A673 (cell line): ENCODE measurements at regions not wholly inside any gene's neighbourhood (a gene's known extent, or its start where the extent isn't known, plus 50 kb on each side); places are given as distances from the start of the nearest gene placed in this dataset.

Experiments used
- BruUV-seq: library from RNA; stranded (reverse); fragments of 400-500 nt; replicated peaks from 2 replicates; lab custom pipeline; 2021; lab: Mats Ljungman, UMichigan
- CTCF ChIA-PET: fragments of 300-600 bp; sonication (Branson Sonifier 250); formaldehyde crosslinking; loops from one replicate; lab custom pipeline; 2022; ENCODE audit warnings: antibody characterized with exemption; lab: Charles Lee
- POLR2A ChIA-PET: fragments of 300-600 bp; sonication (Branson Sonifier 250); formaldehyde crosslinking; loops from one replicate; lab custom pipeline; 2022; ENCODE audit warnings: antibody characterized with exemption; ENCODE audit not compliant: low non-redundant PET; lab: Charles Lee
- DNase-seq: peaks from one replicate; pipeline ENCODE4 v3.0.0-alpha.2; 2015; ENCODE audit warnings: low spot score
- H3K27ac ChIP-seq: fragments of 200-600 bp; sonication (generic); 2 replicates; pipeline ENCODE4 v1.5.1; 2016; ENCODE audit warnings: mixed run types, low read depth, mild to moderate bottlenecking, mixed read lengths, antibody characterized with exemption, low read length; ENCODE audit not compliant: poor library complexity, severe bottlenecking
- H3K27me3 ChIP-seq: fragments of 200-600 bp; sonication (generic); replicated peaks from 2 replicates; pipeline ENCODE4 v1.6.1; 2017; ENCODE audit warnings: mixed run types, low read depth, mild to moderate bottlenecking, mixed read lengths, antibody characterized with exemption, low read length; ENCODE audit not compliant: insufficient read depth, poor library complexity
- H3K36me3 ChIP-seq: fragments of 200-600 bp; sonication (generic); 2 replicates; pipeline ENCODE4 v1.6.1; 2016; ENCODE audit warnings: mixed run types, mild to moderate bottlenecking, mixed read lengths, antibody characterized with exemption, low read length; ENCODE audit not compliant: insufficient read depth, poor library complexity, severe bottlenecking
- H3K4me1 ChIP-seq: fragments of 200-600 bp; sonication (generic); 2 replicates; pipeline ENCODE4 v1.6.1; 2017; ENCODE audit warnings: mixed run types, mild to moderate bottlenecking, mixed read lengths, antibody characterized with exemption, low read length; ENCODE audit not compliant: insufficient read depth, poor library complexity, severe bottlenecking
- H3K4me3 ChIP-seq: fragments of 200-600 bp; sonication (generic); 2 replicates; pipeline ENCODE4 v1.5.1; 2016; ENCODE audit warnings: low read depth, mixed run types, mild to moderate bottlenecking, mixed read lengths, low read length; ENCODE audit not compliant: poor library complexity, severe bottlenecking
- H3K9me3 ChIP-seq: fragments of 200-600 bp; sonication (generic); 2 replicates; pipeline ENCODE4 v1.6.1; 2016; ENCODE audit warnings: mixed run types, low read depth, mild to moderate bottlenecking, mixed read lengths, antibody characterized with exemption, low read length; ENCODE audit not compliant: poor library complexity, severe bottlenecking
- CTCF ChIP-seq: fragments of 300-800, 200-600 bp; sonication (generic); conservative IDR thresholded peaks from 2 replicates; pipeline ENCODE4 v1.5.1; 2017; ENCODE audit warnings: low read depth, mild to moderate bottlenecking, antibody characterized with exemption, low read length, moderate library complexity, mixed read lengths
- EZH2 ChIP-seq: fragments of 200-600 bp; sonication (generic); IDR thresholded peaks from 2 replicates; pipeline ENCODE4 v1.6.1; 2017; ENCODE audit warnings: borderline replicate concordance, low read depth, mild to moderate bottlenecking, mixed read lengths, antibody characterized with exemption, low read length; ENCODE audit not compliant: poor library complexity, severe bottlenecking
- intact Hi-C: fragments of 100-400 bp; cut with micrococcal nuclease; formaldehyde crosslinking; loops from one replicate; pipeline ENCODE4 v1.10.0; 2022; ENCODE audit not compliant: unreplicated experiment

GRCh38 chr13:103799028-103799427 lies 732.8 kb upstream of the SLC10A2 start:
- H3K27ac ChIP-seq = no peak overlapping the region
- no peaks in the 10 kb centered on the region for H3K27me3 ChIP-seq
- intact Hi-C loops = no loop called here
- no peaks in the 10 kb centered on the region for H3K9me3 ChIP-seq
- no peaks in the 10 kb centered on the region for H3K4me1 ChIP-seq
- no peaks in the 10 kb centered on the region for H3K36me3 ChIP-seq
- no peak for DNase-seq
- ChIA-PET POLR2A (no interaction called here), CTCF (no interaction called here)
- BruUV-seq = no TSS peak
- no peak for TF ChIP-seq EZH2
- no peak overlapping the region for H3K4me3 ChIP-seq

- no TSS peak for BruUV-seq
- Histone ChIP-seq H3K4me3 (no peak overlapping the region), H3K27me3 (no peaks in the 10 kb centered on the region), H3K4me1 (no peaks in the 10 kb centered on the region), H3K9me3 (no peaks in the 10 kb centered on the region), H3K27ac (no peak overlapping the region), H3K36me3 (no peaks in the 10 kb centered on the region)
- no peak for DNase-seq
- ChIA-PET POLR2A (no interaction called here), CTCF (no interaction called here)
- TF ChIP-seq CTCF = no peak
- no peak for TF ChIP-seq EZH2
- intact Hi-C loops = no loop called here
Observed at GRCh38 chr13:103795892-103796478, 729.8 kb upstream of the SLC10A2 start.

- no TSS peak for BruUV-seq
- CTCF ChIA-PET = no interaction called here
- TF ChIP-seq CTCF (no peak), EZH2 (no peak)
- intact Hi-C loops = no loop called here
- no peak overlapping the region for H3K4me3 ChIP-seq
- no peaks in the 10 kb centered on the region for H3K36me3 ChIP-seq
- DNase-seq = no peak
- no peak overlapping the region for H3K27ac ChIP-seq
- H3K4me1 ChIP-seq = no peaks in the 10 kb centered on the region
- POLR2A ChIA-PET = no interaction called here
- H3K9me3 ChIP-seq = no peaks in the 10 kb centered on the region
- H3K27me3 ChIP-seq = no peaks in the 10 kb centered on the region
Observed at GRCh38 chr13:103794526-103794925, 728.3 kb upstream of the SLC10A2 start.

- DNase-seq = peak; percentile 4
- BruUV-seq = no TSS peak
- ChIA-PET CTCF (no interaction called here), POLR2A (no interaction called here)
- no peak overlapping the region for H3K27ac ChIP-seq
- no peaks in the 10 kb centered on the region for H3K27me3 ChIP-seq
- no peak overlapping the region for H3K4me3 ChIP-seq
- intact Hi-C loops = no loop called here
- TF ChIP-seq EZH2 (no peak), CTCF (0 out of 2 replicates have a peak, but pooled peaks have one; percentile 25)
- H3K9me3 ChIP-seq = no peaks in the 10 kb centered on the region
- no peaks in the 10 kb centered on the region for H3K36me3 ChIP-seq
- no peaks in the 10 kb centered on the region for H3K4me1 ChIP-seq
Observed at GRCh38 chr13:103788061-103788652, 721.9 kb upstream of the SLC10A2 start.
